HG02798 (cell line): ENCODE measurements at regions not wholly inside any gene's neighbourhood (a gene's known extent, or its start where the extent isn't known, plus 50 kb on each side); places are given as distances from the start of the nearest gene placed in this dataset.

Experiments used
- ATAC-seq: cut with Tn5 transposase; IDR thresholded peaks from one replicate; pipeline ENCODE4 v1.9.1; 2021; ENCODE audit warnings: mild to moderate bottlenecking; ENCODE audit not compliant: unreplicated experiment, poor library complexity

- no peak for ATAC-seq
Measured at GRCh38 chr21:27129694-27130093, 162.8 kb upstream of the ADAMTS5 start.

- no peak for ATAC-seq
Measured at GRCh38 chr21:27129215-27129614, 162.3 kb upstream of the ADAMTS5 start.

GRCh38 chr21:27126140-27126539 is 159.3 kb upstream of the ADAMTS5 start:
- ATAC-seq = no peak

GRCh38 chr21:27122686-27123085 is 155.8 kb upstream of the ADAMTS5 start:
- ATAC-seq = no peak

GRCh38 chr21:27114111-27114510 is 147.2 kb upstream of the ADAMTS5 start:
- ATAC-seq = no peak

GRCh38 chr21:27112186-27112585 is 145.3 kb upstream of the ADAMTS5 start:
- ATAC-seq = no peak

GRCh38 chr21:27110956-27111355 is 144.1 kb upstream of the ADAMTS5 start:
- no peak for ATAC-seq

GRCh38 chr21:27108701-27109100 is 141.8 kb upstream of the ADAMTS5 start:
- no peak for ATAC-seq

- ATAC-seq = no peak
Measured at GRCh38 chr21:27108228-27108627, 141.3 kb upstream of the ADAMTS5 start.

- no peak for ATAC-seq
Measured at GRCh38 chr21:27104846-27105431, 138.1 kb upstream of the ADAMTS5 start.

- no peak for ATAC-seq
Measured at GRCh38 chr21:27103768-27104167, 136.9 kb upstream of the ADAMTS5 start.

- ATAC-seq = no peak
Measured at GRCh38 chr21:27101523-27101922, 134.6 kb upstream of the ADAMTS5 start.

GRCh38 chr21:27094184-27094948 is 127.5 kb upstream of the ADAMTS5 start:
- no peak for ATAC-seq

GRCh38 chr21:27086630-27087029 is 119.7 kb upstream of the ADAMTS5 start:
- ATAC-seq = no peak

- ATAC-seq = no peak
Measured at GRCh38 chr21:27086186-27086585, 119.3 kb upstream of the ADAMTS5 start.

GRCh38 chr21:27085387-27085786 is 118.5 kb upstream of the ADAMTS5 start:
- no peak for ATAC-seq

GRCh38 chr21:27083144-27083543 is 116.3 kb upstream of the ADAMTS5 start:
- ATAC-seq = no peak

GRCh38 chr21:27082431-27083010 is 115.6 kb upstream of the ADAMTS5 start:
- no peak for ATAC-seq

GRCh38 chr21:27079636-27080240 is 112.8 kb upstream of the ADAMTS5 start:
- ATAC-seq = no peak

GRCh38 chr21:27078915-27079314 is 112.0 kb upstream of the ADAMTS5 start:
- no peak for ATAC-seq

- no peak for ATAC-seq
Measured at GRCh38 chr21:27077501-27077900, 110.6 kb upstream of the ADAMTS5 start.
